ENCODE measurements at regions not wholly inside any gene's neighbourhood (a gene's known extent, or its start where the extent isn't known, plus 50 kb on each side); places are given as distances from the start of the nearest gene placed in this dataset.

DNA sequence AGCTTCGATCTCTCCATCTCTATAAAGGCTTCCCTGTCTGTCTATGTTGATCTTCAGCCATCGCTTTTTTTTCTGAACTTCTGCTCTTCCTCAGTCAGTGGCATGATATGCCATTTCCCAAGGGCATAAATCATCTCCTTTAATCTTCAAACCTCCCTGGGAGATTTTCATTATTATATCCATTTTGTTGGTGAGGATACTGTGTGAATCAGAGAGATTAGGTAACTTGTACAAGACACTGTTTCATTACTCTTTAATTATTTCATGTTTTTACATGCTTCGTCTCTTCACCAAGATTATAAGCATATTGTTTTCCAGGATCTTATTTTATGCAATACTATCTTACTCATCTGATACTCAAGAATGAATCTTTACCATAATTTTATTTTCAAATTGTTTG is 124.8 kb upstream of the ATP11B start:
- Histone ChIP-seq H3K9me3 (ENCODE audit: control insufficient read depth, insufficient read depth, low read depth, low read length) (no peaks in the 10 kb centered on the region), H3K27me3 (ENCODE audit: control insufficient read depth, insufficient read depth, low read length) (peaks cover 2% of the 10 kb centered on the region; the same call in 1 of the 2 replicates), H3K36me3 (ENCODE audit: control insufficient read depth, insufficient read depth, low read length) (no peaks in the 10 kb centered on the region), H3K4me1 (ENCODE audit: control insufficient read depth, insufficient read depth, low read length) (no peaks in the 10 kb centered on the region), H3K4me3 (ENCODE audit: low read depth in 2 of 2, low read length in 2 of 2) (no peak overlapping the region), H3K27ac (ENCODE audit: low read length) (no peak overlapping the region)
- no TSS peak for BruUV-seq (replicated peaks)
- ChIA-PET CTCF (no interaction called here), POLR2A (no interaction called here)
- DNase-seq (ENCODE audit: low read depth, low spot score) (no peak), ATAC-seq (no peak)
- in situ Hi-C loops (cut with HindIII; ENCODE audit: low pct_unique_long_range_greater_than_20kb, low sequenced_read_pairs) = no loop called here
- intact Hi-C loops (cut with micrococcal nuclease; ENCODE audit: unreplicated experiment) = no loop called here
- TF ChIP-seq CTCF (IDR thresholded peaks at IDR 0.05) (no peak), POLR2AphosphoS5 (IDR thresholded peaks at IDR 0.05; ENCODE audit: low read depth, low read length) (no peak), SIN3A (IDR thresholded peaks at IDR 0.05; ENCODE audit: borderline replicate concordance, insufficient read depth, low read depth, low read length) (no peak), TCF7L2 (IDR thresholded peaks at IDR 0.05; ENCODE audit: low read depth, low read length) (no peak)
- TF ChIP-seq, protein P1, sequence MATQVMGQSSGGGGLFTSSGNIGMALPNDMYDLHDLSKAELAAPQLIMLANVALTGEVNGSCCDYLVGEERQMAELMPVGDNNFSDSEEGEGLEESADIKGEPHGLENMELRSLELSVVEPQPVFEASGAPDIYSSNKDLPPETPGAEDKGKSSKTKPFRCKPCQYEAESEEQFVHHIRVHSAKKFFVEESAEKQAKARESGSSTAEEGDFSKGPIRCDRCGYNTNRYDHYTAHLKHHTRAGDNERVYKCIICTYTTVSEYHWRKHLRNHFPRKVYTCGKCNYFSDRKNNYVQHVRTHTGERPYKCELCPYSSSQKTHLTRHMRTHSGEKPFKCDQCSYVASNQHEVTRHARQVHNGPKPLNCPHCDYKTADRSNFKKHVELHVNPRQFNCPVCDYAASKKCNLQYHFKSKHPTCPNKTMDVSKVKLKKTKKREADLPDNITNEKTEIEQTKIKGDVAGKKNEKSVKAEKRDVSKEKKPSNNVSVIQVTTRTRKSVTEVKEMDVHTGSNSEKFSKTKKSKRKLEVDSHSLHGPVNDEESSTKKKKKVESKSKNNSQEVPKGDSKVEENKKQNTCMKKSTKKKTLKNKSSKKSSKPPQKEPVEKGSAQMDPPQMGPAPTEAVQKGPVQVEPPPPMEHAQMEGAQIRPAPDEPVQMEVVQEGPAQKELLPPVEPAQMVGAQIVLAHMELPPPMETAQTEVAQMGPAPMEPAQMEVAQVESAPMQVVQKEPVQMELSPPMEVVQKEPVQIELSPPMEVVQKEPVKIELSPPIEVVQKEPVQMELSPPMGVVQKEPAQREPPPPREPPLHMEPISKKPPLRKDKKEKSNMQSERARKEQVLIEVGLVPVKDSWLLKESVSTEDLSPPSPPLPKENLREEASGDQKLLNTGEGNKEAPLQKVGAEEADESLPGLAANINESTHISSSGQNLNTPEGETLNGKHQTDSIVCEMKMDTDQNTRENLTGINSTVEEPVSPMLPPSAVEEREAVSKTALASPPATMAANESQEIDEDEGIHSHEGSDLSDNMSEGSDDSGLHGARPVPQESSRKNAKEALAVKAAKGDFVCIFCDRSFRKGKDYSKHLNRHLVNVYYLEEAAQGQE (IDR thresholded peaks at IDR 0.05; ENCODE audit: insufficient read depth in 1 of 2, low read depth in 2 of 2, low read length in 1 of 2) = no peak

DNA sequence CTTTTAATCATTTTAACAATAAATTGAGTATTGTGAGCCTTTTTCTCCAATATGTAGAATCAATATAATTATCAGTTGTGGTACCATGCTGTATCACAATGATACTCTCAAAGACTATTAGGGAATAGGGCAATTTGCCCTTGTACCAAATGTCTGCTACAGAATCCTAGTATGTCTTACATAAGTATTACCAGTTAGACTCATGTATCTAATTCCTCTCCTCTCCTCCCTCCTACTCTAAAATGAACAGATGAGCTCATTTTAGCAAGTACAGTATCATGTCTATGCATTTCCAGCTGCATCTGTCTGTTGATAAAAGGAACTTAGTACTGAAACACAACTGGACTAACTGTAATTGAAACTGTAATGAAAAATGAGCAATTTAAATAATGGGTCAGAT is 124.3 kb upstream of the ATP11B start:
- Histone ChIP-seq H3K27ac (ENCODE audit: low read length) (no peak overlapping the region), H3K36me3 (ENCODE audit: control insufficient read depth, insufficient read depth, low read length) (no peaks in the 10 kb centered on the region), H3K27me3 (ENCODE audit: control insufficient read depth, insufficient read depth, low read length) (peaks cover 3% of the 10 kb centered on the region; the same call in 1 of the 2 replicates), H3K9me3 (ENCODE audit: control insufficient read depth, insufficient read depth, low read depth, low read length) (no peaks in the 10 kb centered on the region), H3K4me1 (ENCODE audit: control insufficient read depth, insufficient read depth, low read length) (no peaks in the 10 kb centered on the region), H3K4me3 (ENCODE audit: low read depth in 2 of 2, low read length in 2 of 2) (no peak overlapping the region)
- ChIA-PET CTCF (no interaction called here), POLR2A (no interaction called here)
- in situ Hi-C loops (cut with HindIII; ENCODE audit: low pct_unique_long_range_greater_than_20kb, low sequenced_read_pairs) (no loop called here), intact Hi-C loops (cut with micrococcal nuclease; ENCODE audit: unreplicated experiment) (no loop called here)
- BruUV-seq (replicated peaks) = no TSS peak
- ATAC-seq (no peak), DNase-seq (ENCODE audit: low read depth, low spot score) (no peak)
- TF ChIP-seq POLR2AphosphoS5 (IDR thresholded peaks at IDR 0.05; ENCODE audit: low read depth, low read length) = no peak
- no peak for TF ChIP-seq SIN3A (IDR thresholded peaks at IDR 0.05; ENCODE audit: borderline replicate concordance, insufficient read depth, low read depth, low read length)
- no peak for TF ChIP-seq CTCF (IDR thresholded peaks at IDR 0.05)
- TF ChIP-seq, protein P1 (IDR thresholded peaks at IDR 0.05; ENCODE audit: insufficient read depth in 1 of 2, low read depth in 2 of 2, low read length in 1 of 2) = no peak
- no peak for TF ChIP-seq TCF7L2 (IDR thresholded peaks at IDR 0.05; ENCODE audit: low read depth, low read length)

Data from Panc1 (cell line).